ENCODE measurements at regions not wholly inside any gene's neighbourhood (a gene's known extent, or its start where the extent isn't known, plus 50 kb on each side); places are given as distances from the start of the nearest gene placed in this dataset.

- TF ChIP-seq EZH2 (optimal IDR thresholded peaks at IDR 0.05; ENCODE audit: low read depth, low read length): no peak
- TF ChIP-seq CTCF (IDR thresholded peaks at IDR 0.05; ENCODE audit: low read length): no peak
- TF ChIP-seq EZH2phosphoT487 (IDR thresholded peaks at IDR 0.05; ENCODE audit: low read length): no peak
Observed at GRCh38 chr1:91076834-91077233, 55.0 kb upstream of the ZNF644 start.

Data from MM.1S (cell line).